Choroid plexus epithelial cell (primary cell): ENCODE measurements at regions not wholly inside any gene's neighbourhood (a gene's known extent, or its start where the extent isn't known, plus 50 kb on each side); places are given as distances from the start of the nearest gene placed in this dataset.

ENCODE experiments used
- DNase-seq: peaks from one replicate; pipeline ENCODE4 v3.0.0-alpha.2; 2010; ENCODE audit warnings: low read depth
- H3K4me3 ChIP-seq: 2 replicates; pipeline ENCODE4 v1.5.1; 2011; ENCODE audit warnings: low read depth, mild to moderate bottlenecking, control low read depth, low read length, moderate library complexity
- TF ChIP-seq, protein P1 (sequence below): conservative IDR thresholded peaks from 2 replicates; pipeline ENCODE4 v1.5.1; 2011; ENCODE audit warnings: low read depth, mild to moderate bottlenecking, control low read depth, inconsistent platforms, low read length, moderate library complexity

DNA sequence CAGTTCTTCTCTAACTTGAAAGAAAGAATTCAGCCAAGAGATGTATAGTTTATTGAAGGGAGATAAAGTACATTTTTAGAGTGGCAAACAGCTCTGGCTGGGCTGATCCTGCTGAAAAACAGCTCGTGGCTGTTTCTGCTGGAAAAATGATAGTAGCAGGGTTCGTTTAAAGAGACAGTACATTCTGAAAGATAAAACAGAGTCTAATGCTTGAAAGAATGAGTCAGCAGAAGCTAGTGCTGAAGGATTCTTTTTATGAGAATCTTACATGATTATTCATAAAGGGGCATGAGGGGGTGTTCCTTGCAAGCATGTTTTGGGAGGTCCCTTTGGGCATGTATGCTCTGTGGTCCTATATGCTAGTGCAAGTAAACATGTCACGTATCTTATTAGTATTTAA is 790.0 kb downstream of the PCDH18 start:
- peak; percentile 68 for DNase-seq
- no peak overlapping the region for H3K4me3 ChIP-seq
- TF ChIP-seq, protein P1, sequence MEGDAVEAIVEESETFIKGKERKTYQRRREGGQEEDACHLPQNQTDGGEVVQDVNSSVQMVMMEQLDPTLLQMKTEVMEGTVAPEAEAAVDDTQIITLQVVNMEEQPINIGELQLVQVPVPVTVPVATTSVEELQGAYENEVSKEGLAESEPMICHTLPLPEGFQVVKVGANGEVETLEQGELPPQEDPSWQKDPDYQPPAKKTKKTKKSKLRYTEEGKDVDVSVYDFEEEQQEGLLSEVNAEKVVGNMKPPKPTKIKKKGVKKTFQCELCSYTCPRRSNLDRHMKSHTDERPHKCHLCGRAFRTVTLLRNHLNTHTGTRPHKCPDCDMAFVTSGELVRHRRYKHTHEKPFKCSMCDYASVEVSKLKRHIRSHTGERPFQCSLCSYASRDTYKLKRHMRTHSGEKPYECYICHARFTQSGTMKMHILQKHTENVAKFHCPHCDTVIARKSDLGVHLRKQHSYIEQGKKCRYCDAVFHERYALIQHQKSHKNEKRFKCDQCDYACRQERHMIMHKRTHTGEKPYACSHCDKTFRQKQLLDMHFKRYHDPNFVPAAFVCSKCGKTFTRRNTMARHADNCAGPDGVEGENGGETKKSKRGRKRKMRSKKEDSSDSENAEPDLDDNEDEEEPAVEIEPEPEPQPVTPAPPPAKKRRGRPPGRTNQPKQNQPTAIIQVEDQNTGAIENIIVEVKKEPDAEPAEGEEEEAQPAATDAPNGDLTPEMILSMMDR = no peak

- H3K4me3 ChIP-seq = no peak overlapping the region
- peak; percentile 70 for DNase-seq
- TF ChIP-seq, protein P1 = no peak
These were observed 790.8 kb downstream of the PCDH18 start for GRCh38 chr4:136741468-136741867.

GRCh38 chr4:136740326-136740725 is 792.0 kb downstream of the PCDH18 start:
- TF ChIP-seq, protein P1 = no peak
- no peak for DNase-seq
- no peak overlapping the region for H3K4me3 ChIP-seq

GRCh38 chr4:136737066-136737465 is 795.2 kb downstream of the PCDH18 start:
- DNase-seq = no peak
- TF ChIP-seq, protein P1 = no peak
- no peak overlapping the region for H3K4me3 ChIP-seq

GRCh38 chr4:136731025-136731424 is 801.3 kb downstream of the PCDH18 start:
- DNase-seq = peak; percentile 55
- H3K4me3 ChIP-seq = no peak overlapping the region
- TF ChIP-seq, protein P1 = no peak

DNA sequence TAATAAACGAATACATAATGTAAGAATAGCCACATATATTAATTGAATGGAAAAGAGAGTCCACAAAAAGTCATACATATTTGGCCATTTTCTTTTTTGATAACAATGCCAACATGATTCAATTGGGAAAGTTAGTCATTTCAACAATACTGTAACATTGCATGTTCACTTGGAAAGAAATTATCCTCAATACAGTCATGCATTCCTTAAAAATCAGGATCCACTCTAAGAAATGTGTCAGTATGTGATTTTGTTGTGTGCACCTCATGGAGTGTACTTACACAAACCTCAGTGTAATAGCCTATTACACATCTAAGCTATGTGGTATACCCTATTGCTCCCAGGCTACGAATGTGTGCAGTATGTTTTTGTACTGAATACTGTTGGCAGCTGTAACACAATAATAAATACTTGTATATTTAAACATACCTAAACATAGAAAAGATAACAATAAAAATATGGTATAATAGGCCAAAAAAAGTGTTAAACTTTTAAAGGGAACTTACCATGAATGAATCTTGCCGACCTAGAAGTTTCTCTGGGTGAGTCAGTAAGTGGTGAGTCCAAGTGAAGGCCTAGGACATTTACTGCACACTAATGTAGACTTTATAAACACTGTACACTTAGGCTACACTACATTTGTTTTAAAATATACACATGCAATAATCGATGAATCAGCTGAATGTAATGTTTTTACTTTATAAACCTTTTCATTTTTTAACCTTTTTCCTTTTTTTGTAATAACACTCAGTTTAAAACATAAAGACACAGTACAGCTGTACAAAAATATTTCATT is 806.8 kb downstream of the PCDH18 start:
- no peak overlapping the region for H3K4me3 ChIP-seq
- TF ChIP-seq, protein P1 = no peak

GRCh38 chr4:136713140-136713539 is 819.2 kb downstream of the PCDH18 start:
- DNase-seq = peak; percentile 74
- TF ChIP-seq, protein P1 = peak; percentile 62
- no peak overlapping the region for H3K4me3 ChIP-seq

More for the DNA sequence above, 806.8 kb downstream of the PCDH18 start:
- DNase-seq = peak; percentile 39
